ENCODE measurements at regions not wholly inside any gene's neighbourhood (a gene's known extent, or its start where the extent isn't known, plus 50 kb on each side); places are given as distances from the start of the nearest gene placed in this dataset.

- H3K4me3 ChIP-seq, result no peak overlapping the region
- no peaks in the 10 kb centered on the region for H3K4me1 ChIP-seq
- H3K27me3 ChIP-seq (replicated peaks in 1 of 7), result peaks cover 0 to 21% (median 0%) of the 10 kb centered on the region in 7 donors
- TF ChIP-seq POLR2A (IDR thresholded peaks at IDR 0.05), result no peak
- no peak for TF ChIP-seq CTCF (IDR thresholded peaks at IDR 0.05 in 8 of 11, conservative IDR thresholded peaks at IDR 0.05 in 3 of 11)
- TF ChIP-seq POLR2AphosphoS5 (IDR thresholded peaks at IDR 0.05), result no peak
- no peaks in the 10 kb centered on the region for H3K9me3 ChIP-seq
- intact Hi-C loops (cut with DNase I; ENCODE audit: low total_unique reads), result no loop called here
- no peak overlapping the region for H3K27ac ChIP-seq
- WGBS, 5 donors, result 69 to 83% (median 80%) methylated on average over 4 of the region's 4 CpGs
- no peak for DNase-seq
- H3K36me3 ChIP-seq, result no peaks in the 10 kb centered on the region
Observed at GRCh38 chr2:173750831-173751230, 214.3 kb downstream of the SP3 start.

- no peak overlapping the region for H3K4me3 ChIP-seq
- TF ChIP-seq CTCF (IDR thresholded peaks at IDR 0.05 in 8 of 11, conservative IDR thresholded peaks at IDR 0.05 in 3 of 11), result no peak
- WGBS, 5 donors, result 77 to 86% (median 83%) methylated on average over 9 of the region's 9 CpGs
- H3K36me3 ChIP-seq, result no peaks in the 10 kb centered on the region
- DNase-seq, result no peak
- no peaks in the 10 kb centered on the region for H3K9me3 ChIP-seq
- peaks cover 0 to 21% (median 0%) of the 10 kb centered on the region in 7 donors for H3K27me3 ChIP-seq (replicated peaks in 1 of 7)
- intact Hi-C loops (cut with DNase I; ENCODE audit: low total_unique reads), result no loop called here
- H3K27ac ChIP-seq, result no peak overlapping the region
- H3K4me1 ChIP-seq, result no peaks in the 10 kb centered on the region
Observed at GRCh38 chr2:173751245-173751975, 213.8 kb downstream of the SP3 start.

GRCh38 chr2:173752152-173752551 lies 213.0 kb downstream of the SP3 start:
- H3K4me3 ChIP-seq, result no peak overlapping the region
- H3K27me3 ChIP-seq (replicated peaks in 1 of 7), result peaks cover 0 to 14% (median 0%) of the 10 kb centered on the region in 7 donors
- WGBS, 5 donors, result 19 to 46% (median 30%) methylated on average over 1 of the region's 1 CpG
- no peak for TF ChIP-seq POLR2AphosphoS5 (IDR thresholded peaks at IDR 0.05)
- peak in 2 of 11 experiments; percentile 21 to 26 for TF ChIP-seq CTCF (IDR thresholded peaks at IDR 0.05 in 8 of 11, conservative IDR thresholded peaks at IDR 0.05 in 3 of 11)
- intact Hi-C loops (cut with DNase I; ENCODE audit: low total_unique reads), result no loop called here
- H3K27ac ChIP-seq, result no peak overlapping the region
- no peaks in the 10 kb centered on the region for H3K9me3 ChIP-seq
- no peak for DNase-seq
- no peaks in the 10 kb centered on the region for H3K36me3 ChIP-seq
- H3K4me1 ChIP-seq, result no peaks in the 10 kb centered on the region

- no peak for TF ChIP-seq CTCF (IDR thresholded peaks at IDR 0.05 in 8 of 11, conservative IDR thresholded peaks at IDR 0.05 in 3 of 11)
- WGBS, 5 donors, result 83 to 96% (median 93%) methylated on average over 5 of the region's 5 CpGs
- DNase-seq, result no peak
- intact Hi-C loops (cut with DNase I; ENCODE audit: low total_unique reads), result no loop called here
- Histone ChIP-seq H3K36me3 (no peaks in the 10 kb centered on the region), H3K4me1 (no peaks in the 10 kb centered on the region), H3K27ac (no peak overlapping the region), H3K27me3 (replicated peaks in 1 of 7) (peaks cover 0 to 14% (median 0%) of the 10 kb centered on the region in 7 donors), H3K9me3 (no peaks in the 10 kb centered on the region), H3K4me3 (no peak overlapping the region)
Observed at GRCh38 chr2:173753441-173753840, 211.7 kb downstream of the SP3 start.
